ENCODE measurements at regions not wholly inside any gene's neighbourhood (a gene's known extent, or its start where the extent isn't known, plus 50 kb on each side); places are given as distances from the start of the nearest gene placed in this dataset.
"Not testable (repeated sequence)": the region's sequence is repeated elsewhere in the genome, so short reads cannot be mapped to it uniquely, and the experiment has no call there.

GRCh38 chr6:152811785-152812184, 61.2 kb downstream of the VIP start:
- no peak for DNase-seq

DNA sequence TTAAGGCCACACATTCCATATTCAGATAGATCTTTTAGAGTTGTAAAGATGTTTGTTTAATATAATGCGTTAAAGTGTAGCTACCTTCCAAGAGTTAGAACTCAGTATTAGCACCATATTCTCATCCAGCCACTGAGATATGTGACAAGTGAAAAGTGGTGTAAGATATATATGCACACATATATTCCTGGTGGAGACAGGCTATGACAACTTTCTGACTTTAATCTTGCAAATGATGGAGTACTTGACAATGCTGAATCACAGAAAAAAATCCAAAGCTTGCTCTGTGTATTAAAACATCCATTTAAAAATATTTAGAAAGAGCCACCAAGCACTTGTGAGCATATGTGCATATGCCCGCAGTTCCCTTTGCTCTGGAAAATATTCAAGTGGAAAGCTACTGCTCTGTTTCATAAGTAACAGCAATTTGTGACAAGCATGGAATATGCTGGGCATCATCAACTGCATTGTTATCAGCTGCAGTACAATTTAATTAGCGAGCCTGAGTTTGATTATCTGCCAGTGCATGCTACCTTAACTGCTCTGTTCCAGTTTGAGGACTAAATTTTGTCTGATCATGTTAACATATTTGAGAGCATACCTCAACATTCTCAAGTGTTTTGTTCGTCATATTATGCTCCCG, 64.8 kb downstream of the VIP start:
- DNase-seq: no peak

GRCh38 chr6:152816055-152816454, 65.5 kb downstream of the VIP start:
- no peak for DNase-seq

GRCh38 chr6:152821525-152821924, 70.9 kb downstream of the VIP start:
- DNase-seq: no peak

DNA sequence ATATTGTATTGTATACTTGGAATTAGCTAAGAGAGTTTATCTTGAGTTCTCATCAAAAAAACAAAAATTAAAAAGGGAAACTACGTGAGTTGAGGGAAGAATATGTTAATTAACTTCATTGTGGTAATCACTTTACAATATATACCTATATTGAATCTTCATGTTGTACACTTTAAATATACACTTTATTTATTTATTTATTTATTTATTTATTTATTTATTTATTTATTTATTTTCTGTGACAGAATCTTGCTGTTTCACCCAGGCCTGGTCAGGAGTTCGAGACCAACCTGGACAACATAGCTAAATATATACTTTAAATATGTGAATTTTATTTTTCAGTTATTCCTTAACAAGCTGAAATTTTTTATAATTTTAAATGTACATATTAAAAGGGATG, 74.1 kb downstream of the VIP start:
- DNase-seq: no peak

DNA sequence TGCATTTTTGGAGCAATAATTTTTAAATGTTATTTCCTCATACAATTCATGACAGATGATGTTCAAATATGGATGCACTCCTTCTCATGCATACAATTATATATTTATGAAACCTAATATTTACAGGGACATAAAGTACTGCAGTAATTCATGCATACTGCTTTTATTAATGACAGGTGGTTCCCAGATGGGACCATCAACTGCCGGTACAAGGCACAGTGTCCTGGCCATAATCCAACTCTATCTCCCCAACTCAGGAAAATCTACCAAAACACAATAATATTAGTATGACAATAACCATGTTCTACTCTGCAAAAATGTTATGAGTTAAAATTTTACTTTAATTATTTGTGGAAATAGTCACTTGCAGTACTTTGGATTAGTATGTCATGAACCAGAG, 77.8 kb downstream of the VIP start:
- DNase-seq: no peak

GRCh38 chr6:152834366-152834765, 83.8 kb downstream of the VIP start:
- not testable (repeated sequence) for DNase-seq

DNA sequence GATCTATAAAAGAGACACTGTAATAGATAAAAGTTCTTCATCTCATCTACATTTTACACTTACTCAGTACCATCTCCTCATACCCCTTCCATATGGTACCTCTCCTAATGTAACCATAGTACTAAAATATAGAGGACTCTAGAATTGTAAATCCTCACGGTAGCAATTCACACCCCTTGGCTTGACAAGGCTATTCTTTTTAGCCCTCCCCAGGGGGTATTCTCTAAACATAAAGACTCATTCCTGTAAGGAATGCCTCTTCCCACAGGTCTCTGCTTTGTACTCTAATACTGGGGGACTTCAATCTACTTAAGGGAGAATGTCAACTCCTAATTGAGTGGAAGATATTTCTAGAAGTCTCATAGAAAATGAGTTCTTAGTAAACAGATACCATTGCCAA, 85.9 kb downstream of the VIP start:
- no peak for DNase-seq

GRCh38 chr6:152845421-152845820, 94.8 kb downstream of the VIP start:
- DNase-seq: no peak

DNA sequence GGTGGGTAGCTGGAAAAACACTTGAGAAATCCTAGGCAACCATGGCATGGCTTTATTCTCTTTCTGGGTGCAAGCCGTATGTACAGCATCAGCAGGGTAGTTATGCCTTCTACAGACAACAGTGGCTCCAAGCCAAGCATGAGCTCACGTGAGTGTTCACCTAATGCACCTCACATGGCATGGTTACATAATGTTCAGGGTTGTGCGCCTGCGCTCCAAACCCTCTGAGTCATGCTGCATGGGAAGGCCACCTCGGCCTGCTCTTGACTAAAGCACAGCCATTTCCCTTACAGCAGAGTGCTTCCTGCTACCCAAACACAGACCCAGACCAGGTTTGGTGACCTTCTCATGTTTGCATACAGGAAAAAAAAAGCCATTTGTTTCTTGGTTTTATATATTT, 96.2 kb downstream of the VIP start:
- DNase-seq: no peak

DNA sequence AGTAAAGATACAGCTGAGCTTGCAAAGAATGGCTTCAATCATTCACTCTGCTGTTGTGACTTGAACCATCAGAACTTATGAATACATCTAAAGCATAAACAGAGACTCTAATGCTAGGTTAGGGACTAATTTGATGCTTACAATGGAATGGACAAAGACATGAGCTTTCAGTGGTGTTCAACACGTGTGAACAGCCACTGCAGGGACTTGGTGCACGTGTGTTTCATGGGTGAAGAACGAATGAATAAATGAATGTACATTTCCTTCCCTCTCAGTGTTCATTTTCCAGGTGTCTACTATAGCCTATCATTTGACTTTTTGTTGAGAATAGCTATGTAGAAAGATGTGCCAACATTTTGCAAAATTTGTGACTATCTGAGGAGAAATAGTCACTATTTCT, 98.3 kb downstream of the VIP start:
- DNase-seq: no peak

DNA sequence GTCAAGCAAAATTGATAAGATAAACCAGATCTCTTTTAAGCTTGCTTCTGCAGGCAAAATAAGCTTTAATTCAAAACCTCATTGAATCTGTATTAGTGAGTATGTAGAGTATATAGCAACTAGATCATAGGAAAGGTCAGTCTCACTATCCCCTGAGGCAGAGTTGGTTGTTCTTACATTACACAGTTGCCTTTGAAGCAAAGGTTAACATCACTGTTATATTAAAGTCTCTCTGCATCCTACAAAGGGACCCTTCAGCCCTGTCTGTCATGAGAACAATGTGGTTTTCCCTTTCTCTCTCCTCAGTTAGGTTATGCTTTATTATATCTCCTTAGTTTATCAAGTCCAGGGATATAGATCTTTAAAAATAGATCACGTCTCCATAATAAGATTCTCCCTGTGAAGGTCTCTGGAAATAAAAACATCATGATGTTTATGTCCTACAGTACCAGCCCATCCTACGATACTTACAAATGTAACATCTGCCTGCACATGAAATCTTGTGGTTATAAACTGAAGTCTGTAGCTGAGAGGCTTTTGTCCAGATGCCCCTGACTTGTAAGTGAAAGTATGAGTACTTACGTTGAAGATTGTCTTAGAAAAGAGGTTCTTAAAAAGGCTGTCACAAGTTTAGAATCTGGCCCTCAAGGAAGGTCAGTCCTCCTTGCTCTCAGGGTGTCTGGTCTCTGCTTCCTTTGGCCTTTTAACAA, 103.6 kb downstream of the VIP start:
- DNase-seq: no peak

DNA sequence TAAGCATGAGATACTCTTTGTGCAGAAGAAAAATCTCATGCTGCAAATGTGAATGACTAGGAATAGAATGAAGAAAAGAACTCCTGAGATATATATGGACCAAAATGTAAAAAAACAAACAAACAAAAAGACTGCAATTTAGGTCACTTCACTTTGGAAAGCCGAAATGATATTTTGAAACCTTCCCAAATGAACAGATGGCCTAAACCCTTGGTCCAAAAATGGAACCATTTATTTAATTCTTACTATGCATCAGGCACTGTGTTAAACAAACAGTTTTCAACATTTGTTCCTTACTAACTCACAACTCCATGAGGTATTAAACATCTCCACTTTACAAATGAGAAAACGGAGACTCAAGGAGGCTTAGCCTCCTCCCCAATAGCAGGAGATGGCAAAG, 107.5 kb downstream of the VIP start:
- DNase-seq: no peak

DNA sequence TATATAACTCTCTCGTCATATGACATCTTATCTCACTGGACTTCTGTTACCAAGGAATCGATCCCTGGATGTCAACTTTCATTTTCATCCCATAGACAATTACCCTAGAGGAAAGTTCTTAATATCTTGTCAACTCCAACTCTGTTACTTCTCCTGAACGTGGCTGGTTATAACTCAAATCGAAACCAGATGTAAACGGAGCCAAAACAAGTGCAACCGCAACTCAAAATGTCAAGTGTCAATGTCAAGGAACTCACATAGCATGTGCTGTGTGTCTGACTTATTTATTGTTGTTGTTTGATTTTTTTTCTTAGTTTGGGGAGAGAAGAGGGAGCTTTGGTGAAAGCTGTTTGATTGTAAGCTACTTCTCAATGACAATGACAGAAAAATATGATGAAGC, 108.6 kb downstream of the VIP start:
- DNase-seq: peak; percentile 4

DNA sequence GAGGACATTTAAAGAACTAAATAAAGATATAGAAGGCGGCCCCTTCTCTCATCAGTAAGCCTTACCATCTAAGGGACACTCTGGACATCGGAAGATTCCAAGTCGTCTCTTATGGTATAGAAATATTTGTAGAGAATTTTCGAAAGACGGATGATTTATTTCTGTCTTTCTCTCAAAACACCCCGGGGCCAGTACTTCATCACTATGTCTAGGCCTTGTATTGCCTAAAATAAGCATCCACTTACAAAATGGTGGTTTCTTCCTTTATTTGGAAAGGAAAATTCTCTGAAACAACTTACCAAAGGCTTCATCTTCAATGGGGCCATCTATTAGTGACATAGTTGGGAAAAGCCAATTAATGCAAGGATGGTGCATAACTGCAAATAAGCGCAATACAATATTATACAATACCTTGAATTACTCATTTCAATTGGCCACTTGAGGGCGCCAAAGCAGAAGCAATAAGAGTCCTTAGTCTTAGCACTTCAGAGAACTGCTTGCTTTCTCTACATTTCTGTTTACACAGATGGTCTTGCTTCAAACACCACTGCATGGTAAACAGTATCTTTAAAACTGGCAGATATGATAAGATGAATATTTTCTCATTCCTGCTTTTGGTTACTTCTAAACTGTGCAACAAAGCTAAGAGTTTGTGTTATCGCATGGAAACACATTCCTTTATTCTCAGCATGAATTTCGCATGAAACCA, 113.2 kb downstream of the VIP start:
- DNase-seq: peak; percentile 69

- no peak for DNase-seq
Observed at GRCh38 chr6:152874267-152874666, 108.6 kb downstream of the FBXO5 start.

GRCh38 chr6:152874846-152875568, 107.8 kb downstream of the FBXO5 start:
- DNase-seq: no peak

GRCh38 chr6:152879681-152880080, 103.2 kb downstream of the FBXO5 start:
- no peak for DNase-seq

DNA sequence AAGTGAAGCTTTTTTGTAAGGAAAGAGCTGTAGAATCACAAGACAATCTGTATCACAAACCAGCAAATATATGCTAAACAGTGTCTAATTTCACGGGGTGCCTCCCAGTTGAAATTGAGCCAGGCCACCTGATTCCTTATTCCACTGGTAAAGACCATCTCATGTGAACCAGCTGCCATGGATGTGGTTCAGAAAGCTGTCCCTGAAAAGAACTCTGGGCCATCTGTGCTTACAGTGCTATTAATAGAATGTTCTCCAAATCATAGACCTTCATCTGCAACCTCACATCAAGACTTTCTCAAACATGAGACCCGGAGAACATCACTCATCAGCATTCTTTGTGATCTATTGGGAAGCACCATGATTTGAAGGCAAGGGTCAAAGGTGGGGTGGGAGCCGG, 89.7 kb downstream of the FBXO5 start:
- no peak for DNase-seq

- DNase-seq: no peak
Observed at GRCh38 chr6:152896923-152897322, 85.9 kb downstream of the FBXO5 start.

DNA sequence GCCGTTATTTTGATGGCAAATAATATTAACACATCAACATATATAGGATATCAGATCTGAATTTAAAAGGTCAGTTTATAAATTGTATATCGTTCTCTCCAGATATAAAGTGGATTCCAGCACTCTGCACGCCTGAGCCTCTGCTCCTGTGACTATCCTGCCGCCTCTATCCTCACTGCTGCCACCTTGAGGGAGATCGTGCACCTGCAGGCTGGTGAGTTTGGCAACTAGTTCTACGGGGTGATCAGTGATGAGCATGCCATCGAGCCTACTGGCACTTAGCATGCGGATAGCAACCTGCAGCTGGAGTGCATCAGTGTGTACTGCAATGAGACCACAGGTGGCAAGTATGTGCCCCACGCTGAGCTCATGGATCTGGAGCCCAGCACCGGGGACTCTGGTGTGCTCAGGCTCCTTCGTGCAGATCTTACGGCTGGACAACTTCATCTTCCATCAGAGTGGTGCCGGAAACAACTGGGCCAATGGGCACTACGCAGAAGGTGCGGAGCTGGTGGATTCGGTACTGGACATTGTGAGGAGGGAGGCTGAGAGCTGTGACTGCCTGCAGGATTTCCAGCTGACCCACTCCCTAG, 84.9 kb downstream of the FBXO5 start:
- peak; percentile 56 for DNase-seq

DNA sequence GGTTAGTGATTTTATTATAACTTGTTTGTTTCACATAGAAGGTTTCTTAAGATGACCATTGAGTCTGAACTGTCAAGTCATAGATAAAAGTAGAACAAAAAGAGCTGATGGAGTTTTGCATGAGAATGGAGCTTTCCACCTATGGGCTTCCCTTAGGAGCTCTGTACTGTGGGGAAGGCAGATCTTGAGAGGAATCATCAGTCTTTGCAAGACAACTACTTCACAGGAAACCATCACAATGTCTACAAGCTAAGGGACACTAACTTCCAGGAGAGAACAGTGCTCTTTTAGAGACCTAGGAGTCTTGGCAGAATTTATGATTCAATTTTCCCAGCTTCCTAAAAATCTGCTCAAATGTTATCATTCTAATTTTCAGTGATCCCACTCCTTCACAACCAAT, 78.2 kb downstream of the FBXO5 start:
- DNase-seq: no peak
